ENCODE measurements at regions not wholly inside any gene's neighbourhood (a gene's known extent, or its start where the extent isn't known, plus 50 kb on each side); places are given as distances from the start of the nearest gene placed in this dataset.

DNA sequence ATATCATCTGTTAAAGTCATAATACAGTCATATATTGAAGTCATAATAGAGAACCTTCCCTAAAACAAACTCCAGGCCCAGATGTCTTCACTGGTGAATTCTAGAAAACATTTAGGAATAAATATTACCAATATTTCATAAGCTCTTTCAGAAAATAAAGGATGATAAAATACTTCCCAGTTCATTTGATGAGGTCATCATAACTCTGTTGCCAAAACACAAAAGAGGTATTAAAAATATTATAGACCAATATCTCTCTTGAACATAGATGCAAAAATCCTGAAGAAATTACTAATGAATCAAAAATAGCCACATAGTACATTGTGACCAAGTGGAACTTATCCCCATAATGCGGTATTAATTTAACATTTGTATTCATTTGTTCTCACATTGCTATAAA, 132.4 kb upstream of the ZP4 start (continued):
- TF ChIP-seq, protein P1, sequence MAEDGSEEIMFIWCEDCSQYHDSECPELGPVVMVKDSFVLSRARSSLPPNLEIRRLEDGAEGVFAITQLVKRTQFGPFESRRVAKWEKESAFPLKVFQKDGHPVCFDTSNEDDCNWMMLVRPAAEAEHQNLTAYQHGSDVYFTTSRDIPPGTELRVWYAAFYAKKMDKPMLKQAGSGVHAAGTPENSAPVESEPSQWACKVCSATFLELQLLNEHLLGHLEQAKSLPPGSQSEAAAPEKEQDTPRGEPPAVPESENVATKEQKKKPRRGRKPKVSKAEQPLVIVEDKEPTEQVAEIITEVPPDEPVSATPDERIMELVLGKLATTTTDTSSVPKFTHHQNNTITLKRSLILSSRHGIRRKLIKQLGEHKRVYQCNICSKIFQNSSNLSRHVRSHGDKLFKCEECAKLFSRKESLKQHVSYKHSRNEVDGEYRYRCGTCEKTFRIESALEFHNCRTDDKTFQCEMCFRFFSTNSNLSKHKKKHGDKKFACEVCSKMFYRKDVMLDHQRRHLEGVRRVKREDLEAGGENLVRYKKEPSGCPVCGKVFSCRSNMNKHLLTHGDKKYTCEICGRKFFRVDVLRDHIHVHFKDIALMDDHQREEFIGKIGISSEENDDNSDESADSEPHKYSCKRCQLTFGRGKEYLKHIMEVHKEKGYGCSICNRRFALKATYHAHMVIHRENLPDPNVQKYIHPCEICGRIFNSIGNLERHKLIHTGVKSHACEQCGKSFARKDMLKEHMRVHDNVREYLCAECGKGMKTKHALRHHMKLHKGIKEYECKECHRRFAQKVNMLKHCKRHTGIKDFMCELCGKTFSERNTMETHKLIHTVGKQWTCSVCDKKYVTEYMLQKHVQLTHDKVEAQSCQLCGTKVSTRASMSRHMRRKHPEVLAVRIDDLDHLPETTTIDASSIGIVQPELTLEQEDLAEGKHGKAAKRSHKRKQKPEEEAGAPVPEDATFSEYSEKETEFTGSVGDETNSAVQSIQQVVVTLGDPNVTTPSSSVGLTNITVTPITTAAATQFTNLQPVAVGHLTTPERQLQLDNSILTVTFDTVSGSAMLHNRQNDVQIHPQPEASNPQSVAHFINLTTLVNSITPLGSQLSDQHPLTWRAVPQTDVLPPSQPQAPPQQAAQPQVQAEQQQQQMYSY (CRISPR knock-in tag; IDR thresholded peaks at IDR 0.05) = no peak
- TF ChIP-seq ATF1 (CRISPR knock-in tag; IDR thresholded peaks at IDR 0.05) = no peak
- TF ChIP-seq, protein P2, sequence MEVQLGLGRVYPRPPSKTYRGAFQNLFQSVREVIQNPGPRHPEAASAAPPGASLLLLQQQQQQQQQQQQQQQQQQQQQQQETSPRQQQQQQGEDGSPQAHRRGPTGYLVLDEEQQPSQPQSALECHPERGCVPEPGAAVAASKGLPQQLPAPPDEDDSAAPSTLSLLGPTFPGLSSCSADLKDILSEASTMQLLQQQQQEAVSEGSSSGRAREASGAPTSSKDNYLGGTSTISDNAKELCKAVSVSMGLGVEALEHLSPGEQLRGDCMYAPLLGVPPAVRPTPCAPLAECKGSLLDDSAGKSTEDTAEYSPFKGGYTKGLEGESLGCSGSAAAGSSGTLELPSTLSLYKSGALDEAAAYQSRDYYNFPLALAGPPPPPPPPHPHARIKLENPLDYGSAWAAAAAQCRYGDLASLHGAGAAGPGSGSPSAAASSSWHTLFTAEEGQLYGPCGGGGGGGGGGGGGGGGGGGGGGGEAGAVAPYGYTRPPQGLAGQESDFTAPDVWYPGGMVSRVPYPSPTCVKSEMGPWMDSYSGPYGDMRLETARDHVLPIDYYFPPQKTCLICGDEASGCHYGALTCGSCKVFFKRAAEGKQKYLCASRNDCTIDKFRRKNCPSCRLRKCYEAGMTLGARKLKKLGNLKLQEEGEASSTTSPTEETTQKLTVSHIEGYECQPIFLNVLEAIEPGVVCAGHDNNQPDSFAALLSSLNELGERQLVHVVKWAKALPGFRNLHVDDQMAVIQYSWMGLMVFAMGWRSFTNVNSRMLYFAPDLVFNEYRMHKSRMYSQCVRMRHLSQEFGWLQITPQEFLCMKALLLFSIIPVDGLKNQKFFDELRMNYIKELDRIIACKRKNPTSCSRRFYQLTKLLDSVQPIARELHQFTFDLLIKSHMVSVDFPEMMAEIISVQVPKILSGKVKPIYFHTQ (CRISPR knock-in tag; IDR thresholded peaks at IDR 0.05) = no peak
- TF ChIP-seq CBFB (CRISPR knock-in tag; IDR thresholded peaks at IDR 0.05; ENCODE audit: low read depth) = no peak
- TF ChIP-seq ZNF121 (CRISPR knock-in tag; IDR thresholded peaks at IDR 0.05) = no peak
- TF ChIP-seq ATF3 (CRISPR knock-in tag; conservative IDR thresholded peaks at IDR 0.05) = no peak
- no peak for TF ChIP-seq ZBTB21 (CRISPR knock-in tag; IDR thresholded peaks at IDR 0.05; ENCODE audit: borderline replicate concordance)

DNA sequence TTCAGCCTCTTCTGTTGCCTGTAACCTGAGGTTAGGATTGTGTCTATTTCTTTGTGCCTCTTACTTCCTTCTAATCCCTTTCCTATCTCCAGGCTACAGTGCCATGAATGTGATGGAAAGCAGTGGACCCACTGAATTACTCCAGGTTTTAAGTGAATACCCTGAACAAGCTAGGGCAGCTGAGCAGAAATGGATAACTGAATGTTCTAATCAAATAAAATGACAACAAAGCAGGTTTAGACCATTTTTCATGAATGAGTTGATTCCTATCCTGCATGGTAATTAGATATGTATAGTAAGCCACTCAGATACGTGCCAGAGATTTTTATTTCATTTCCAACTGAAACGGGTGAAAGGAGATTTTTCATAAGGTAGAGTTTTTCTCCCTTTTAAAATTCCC, 127.5 kb upstream of the ZP4 start:
- Mint-ChIP-seq H3K4me1 (no peaks in the 10 kb centered on the region), H3K36me3 (0 out of 2 replicates have a peak, but pooled peaks cover under 1% of the 10 kb centered on the region), H3K4me3 (no peak overlapping the region), H3K27me3 (ENCODE audit: low read depth) (no peaks in the 10 kb centered on the region), H3K27ac (no peak overlapping the region), H3K9me3 (peaks cover 9% of the 10 kb centered on the region)
- TF ChIP-seq ETV6 (CRISPR knock-in tag; IDR thresholded peaks at IDR 0.05) (no peak), NR1H2 (CRISPR knock-in tag; IDR thresholded peaks at IDR 0.05) (no peak), FOXP1 (CRISPR knock-in tag; IDR thresholded peaks at IDR 0.05; ENCODE audit: borderline replicate concordance) (no peak), ZNF396 (CRISPR knock-in tag; IDR thresholded peaks at IDR 0.05; ENCODE audit: borderline replicate concordance) (no peak), GRHL2 (CRISPR knock-in tag; IDR thresholded peaks at IDR 0.05; ENCODE audit: insufficient replicate concordance, severe bottlenecking) (no peak), ATF1 (CRISPR knock-in tag; IDR thresholded peaks at IDR 0.05) (no peak)
- TF ChIP-seq, protein P3, sequence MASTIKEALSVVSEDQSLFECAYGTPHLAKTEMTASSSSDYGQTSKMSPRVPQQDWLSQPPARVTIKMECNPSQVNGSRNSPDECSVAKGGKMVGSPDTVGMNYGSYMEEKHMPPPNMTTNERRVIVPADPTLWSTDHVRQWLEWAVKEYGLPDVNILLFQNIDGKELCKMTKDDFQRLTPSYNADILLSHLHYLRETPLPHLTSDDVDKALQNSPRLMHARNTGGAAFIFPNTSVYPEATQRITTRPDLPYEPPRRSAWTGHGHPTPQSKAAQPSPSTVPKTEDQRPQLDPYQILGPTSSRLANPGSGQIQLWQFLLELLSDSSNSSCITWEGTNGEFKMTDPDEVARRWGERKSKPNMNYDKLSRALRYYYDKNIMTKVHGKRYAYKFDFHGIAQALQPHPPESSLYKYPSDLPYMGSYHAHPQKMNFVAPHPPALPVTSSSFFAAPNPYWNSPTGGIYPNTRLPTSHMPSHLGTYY (CRISPR knock-in tag; IDR thresholded peaks at IDR 0.05) = no peak
- DNase-seq (ENCODE audit: low spot score) (no peak), ATAC-seq (no peak)
- ChIA-PET CTCF (no interaction called here), POLR2A (no interaction called here)

GRCh38 chr1:238006779-238007178, 116.1 kb upstream of the ZP4 start:
- peaks cover 4% of the 10 kb centered on the region; the same call in 1 of the 2 replicates for H3K4me1 Mint-ChIP-seq
- POLR2A ChIA-PET = no interaction called here
- H3K27me3 Mint-ChIP-seq (ENCODE audit: low read depth) = no peaks in the 10 kb centered on the region
- DNase-seq (ENCODE audit: low spot score) (no peak), ATAC-seq (no peak)
- H3K4me3 Mint-ChIP-seq = no peak overlapping the region
- H3K36me3 Mint-ChIP-seq = 0 out of 2 replicates have a peak, but pooled peaks cover 6% of the 10 kb centered on the region
- peaks cover 15% of the 10 kb centered on the region for H3K9me3 Mint-ChIP-seq
- no peak overlapping the region for H3K27ac Mint-ChIP-seq
- CTCF ChIA-PET = no interaction called here
- TF ChIP-seq, protein P4, sequence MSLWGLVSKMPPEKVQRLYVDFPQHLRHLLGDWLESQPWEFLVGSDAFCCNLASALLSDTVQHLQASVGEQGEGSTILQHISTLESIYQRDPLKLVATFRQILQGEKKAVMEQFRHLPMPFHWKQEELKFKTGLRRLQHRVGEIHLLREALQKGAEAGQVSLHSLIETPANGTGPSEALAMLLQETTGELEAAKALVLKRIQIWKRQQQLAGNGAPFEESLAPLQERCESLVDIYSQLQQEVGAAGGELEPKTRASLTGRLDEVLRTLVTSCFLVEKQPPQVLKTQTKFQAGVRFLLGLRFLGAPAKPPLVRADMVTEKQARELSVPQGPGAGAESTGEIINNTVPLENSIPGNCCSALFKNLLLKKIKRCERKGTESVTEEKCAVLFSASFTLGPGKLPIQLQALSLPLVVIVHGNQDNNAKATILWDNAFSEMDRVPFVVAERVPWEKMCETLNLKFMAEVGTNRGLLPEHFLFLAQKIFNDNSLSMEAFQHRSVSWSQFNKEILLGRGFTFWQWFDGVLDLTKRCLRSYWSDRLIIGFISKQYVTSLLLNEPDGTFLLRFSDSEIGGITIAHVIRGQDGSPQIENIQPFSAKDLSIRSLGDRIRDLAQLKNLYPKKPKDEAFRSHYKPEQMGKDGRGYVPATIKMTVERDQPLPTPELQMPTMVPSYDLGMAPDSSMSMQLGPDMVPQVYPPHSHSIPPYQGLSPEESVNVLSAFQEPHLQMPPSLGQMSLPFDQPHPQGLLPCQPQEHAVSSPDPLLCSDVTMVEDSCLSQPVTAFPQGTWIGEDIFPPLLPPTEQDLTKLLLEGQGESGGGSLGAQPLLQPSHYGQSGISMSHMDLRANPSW (CRISPR knock-in tag; conservative IDR thresholded peaks at IDR 0.05; ENCODE audit: low read depth) = no peak
- TF ChIP-seq NFATC4 (CRISPR knock-in tag; IDR thresholded peaks at IDR 0.05) (no peak), CREB1 (CRISPR knock-in tag; IDR thresholded peaks at IDR 0.05) (no peak), CREM (CRISPR knock-in tag; IDR thresholded peaks at IDR 0.05) (no peak), ZBTB43 (CRISPR knock-in tag; IDR thresholded peaks at IDR 0.05) (no peak)
- TF ChIP-seq, protein P1 (CRISPR knock-in tag; IDR thresholded peaks at IDR 0.05) = no peak
